ENCODE measurements at regions not wholly inside any gene's neighbourhood (a gene's known extent, or its start where the extent isn't known, plus 50 kb on each side); places are given as distances from the start of the nearest gene placed in this dataset.

GRCh38 chr18:55927831-55928230 is 339.8 kb upstream of the TCF4 start:
- intact Hi-C loops (cut with micrococcal nuclease): no loop called here
- ATAC-seq (ENCODE audit: low read depth): no peak
- Mint-ChIP-seq H3K36me3 (ENCODE audit: low read depth) (no peaks in the 10 kb centered on the region), H3K27me3 (no peaks in the 10 kb centered on the region), H3K27ac (no peak overlapping the region), H3K4me1 (no peaks in the 10 kb centered on the region), H3K9me3 (no peaks in the 10 kb centered on the region), H3K4me3 (no peak overlapping the region)
- ChIA-PET POLR2A (no interaction called here), CTCF (no interaction called here)
- no peak for TF ChIP-seq CTCF (IDR thresholded peaks at IDR 0.05)
- no peak for DNase-seq

GRCh38 chr18:55925772-55926171 is 337.8 kb upstream of the TCF4 start:
- no peak overlapping the region for H3K27ac Mint-ChIP-seq
- H3K36me3 Mint-ChIP-seq (ENCODE audit: low read depth): no peaks in the 10 kb centered on the region
- no peaks in the 10 kb centered on the region for H3K4me1 Mint-ChIP-seq
- ChIA-PET CTCF (no interaction called here), POLR2A (no interaction called here)
- no peaks in the 10 kb centered on the region for H3K27me3 Mint-ChIP-seq
- DNase-seq: no peak
- intact Hi-C loops (cut with micrococcal nuclease): no loop called here
- no peak for TF ChIP-seq CTCF (IDR thresholded peaks at IDR 0.05)
- H3K4me3 Mint-ChIP-seq: no peak overlapping the region
- no peaks in the 10 kb centered on the region for H3K9me3 Mint-ChIP-seq
- no peak for ATAC-seq (ENCODE audit: low read depth)

GRCh38 chr18:55920063-55920462 is 332.1 kb upstream of the TCF4 start:
- CTCF ChIA-PET: no interaction called here
- H3K4me1 Mint-ChIP-seq: no peaks in the 10 kb centered on the region

GRCh38 chr18:55918444-55918843 is 330.5 kb upstream of the TCF4 start:
- Mint-ChIP-seq H3K4me1 (no peaks in the 10 kb centered on the region), H3K36me3 (ENCODE audit: low read depth) (no peaks in the 10 kb centered on the region), H3K9me3 (peaks cover 5% of the 10 kb centered on the region), H3K4me3 (no peak overlapping the region), H3K27ac (no peak overlapping the region), H3K27me3 (no peaks in the 10 kb centered on the region)
- ATAC-seq (ENCODE audit: low read depth): no peak
- CTCF ChIA-PET: no interaction called here
- intact Hi-C loops (cut with micrococcal nuclease): no loop called here
- DNase-seq: no peak
- POLR2A ChIA-PET: no interaction called here
- TF ChIP-seq CTCF (IDR thresholded peaks at IDR 0.05): no peak

More at GRCh38 chr18:55920063-55920462, 332.1 kb upstream of the TCF4 start:
- ATAC-seq (ENCODE audit: low read depth) (no peak), DNase-seq (no peak)
- TF ChIP-seq CTCF (IDR thresholded peaks at IDR 0.05): no peak
- Mint-ChIP-seq H3K36me3 (ENCODE audit: low read depth) (no peaks in the 10 kb centered on the region), H3K27ac (no peak overlapping the region), H3K4me3 (no peak overlapping the region), H3K9me3 (peaks cover 5% of the 10 kb centered on the region), H3K27me3 (no peaks in the 10 kb centered on the region)
- POLR2A ChIA-PET: no interaction called here
- intact Hi-C loops (cut with micrococcal nuclease): no loop called here

- Mint-ChIP-seq H3K27ac (no peak overlapping the region), H3K4me1 (peaks cover 18% of the 10 kb centered on the region), H3K27me3 (no peaks in the 10 kb centered on the region), H3K9me3 (peaks cover 5% of the 10 kb centered on the region), H3K36me3 (ENCODE audit: low read depth) (no peaks in the 10 kb centered on the region), H3K4me3 (no peak overlapping the region)
- ATAC-seq (ENCODE audit: low read depth): no peak
- no peak for TF ChIP-seq CTCF (IDR thresholded peaks at IDR 0.05)
- POLR2A ChIA-PET: no interaction called here
- intact Hi-C loops (cut with micrococcal nuclease): no loop called here
- no peak for DNase-seq
- CTCF ChIA-PET: no interaction called here
Measured at GRCh38 chr18:55912919-55913318, 324.9 kb upstream of the TCF4 start.

Measured in activated B cell treated with CpG ODN at 0.5 μM for 24 hours (primary cell).